ENCODE measurements at regions not wholly inside any gene's neighbourhood (a gene's known extent, or its start where the extent isn't known, plus 50 kb on each side); places are given as distances from the start of the nearest gene placed in this dataset.

- intact Hi-C loops (cut with micrococcal nuclease; ENCODE audit: unreplicated experiment): no loop called here
- Histone ChIP-seq H3K27ac (no peak overlapping the region), H2AFZ (no peak overlapping the region), H3K4me2 (no peak overlapping the region), H3K36me3 (ENCODE audit: low read depth) (no peaks in the 10 kb centered on the region), H3F3A (ENCODE audit: insufficient read depth, low read depth) (no peaks in the 10 kb centered on the region), H3K9me2 (ENCODE audit: insufficient read depth) (peaks cover 4% of the 10 kb centered on the region; the same call in 1 of the 2 replicates), H3K4me3 (no peak overlapping the region), H3K79me2 (ENCODE audit: low read depth) (no peaks in the 10 kb centered on the region), H3K9me3 (ENCODE audit: insufficient read depth, low read depth) (no peaks in the 10 kb centered on the region), H4K20me1 (ENCODE audit: insufficient read depth) (no peaks in the 10 kb centered on the region), H3K4me1 (replicated peaks; ENCODE audit: insufficient read depth) (no peaks in the 10 kb centered on the region), H3K27me3 (ENCODE audit: insufficient read depth, low read depth) (peaks cover 3% of the 10 kb centered on the region)
- no peak for DNase-seq
- CTCF ChIA-PET: no interaction called here
- TF ChIP-seq EZH2 (IDR thresholded peaks at IDR 0.05; ENCODE audit: low read depth) (no peak), CTCF (conservative IDR thresholded peaks at IDR 0.05) (no peak)
- POLR2A ChIA-PET (ENCODE audit: unreplicated experiment): no interaction called here
- no TSS peak for BruUV-seq (replicated peaks)
Observed at GRCh38 chr13:22463089-22463488, 717.7 kb upstream of the SGCG start.

DNA sequence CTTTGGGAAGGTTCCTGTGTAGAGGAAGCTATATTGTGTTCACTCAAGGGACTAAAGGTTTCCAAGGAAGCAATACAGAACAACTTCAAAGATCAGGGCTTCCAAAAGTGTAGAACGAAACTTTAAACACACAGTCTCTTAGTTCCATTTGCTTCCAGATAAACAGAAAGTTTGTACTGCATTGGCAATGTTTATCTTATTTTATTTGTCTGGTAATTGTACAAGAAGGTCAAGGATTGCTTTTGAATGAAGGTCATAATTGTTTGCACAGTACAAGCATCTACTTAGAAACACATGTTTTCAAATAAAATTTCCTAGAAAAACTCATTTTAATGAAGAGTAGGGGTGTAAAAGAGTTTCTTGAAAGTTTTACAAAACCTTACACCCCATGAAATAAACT, 712.7 kb upstream of the SGCG start:
- Histone ChIP-seq H3F3A (ENCODE audit: insufficient read depth, low read depth) (no peaks in the 10 kb centered on the region), H3K27me3 (ENCODE audit: insufficient read depth, low read depth) (peaks cover 17% of the 10 kb centered on the region; the same call in 1 of the 2 replicates), H3K4me3 (no peak overlapping the region), H3K36me3 (ENCODE audit: low read depth) (no peaks in the 10 kb centered on the region; the same call in 1 of the 2 replicates), H3K4me1 (replicated peaks; ENCODE audit: insufficient read depth) (no peaks in the 10 kb centered on the region), H3K9me2 (ENCODE audit: insufficient read depth) (peaks cover 4% of the 10 kb centered on the region; the same call in 1 of the 2 replicates), H2AFZ (no peak overlapping the region), H3K4me2 (no peak overlapping the region), H3K79me2 (ENCODE audit: low read depth) (no peaks in the 10 kb centered on the region), H3K9me3 (ENCODE audit: insufficient read depth, low read depth) (no peaks in the 10 kb centered on the region), H3K27ac (no peak overlapping the region), H4K20me1 (ENCODE audit: insufficient read depth) (no peaks in the 10 kb centered on the region)
- no TSS peak for BruUV-seq (replicated peaks)
- no peak for DNase-seq
- CTCF ChIA-PET: no interaction called here
- intact Hi-C loops (cut with micrococcal nuclease; ENCODE audit: unreplicated experiment): no loop called here
- TF ChIP-seq CTCF (conservative IDR thresholded peaks at IDR 0.05) (no peak), EZH2 (IDR thresholded peaks at IDR 0.05; ENCODE audit: low read depth) (no peak)
- POLR2A ChIA-PET (ENCODE audit: unreplicated experiment): no interaction called here

- no TSS peak for BruUV-seq (replicated peaks)
- Histone ChIP-seq H3K4me1 (replicated peaks; ENCODE audit: insufficient read depth) (no peaks in the 10 kb centered on the region), H3K36me3 (ENCODE audit: low read depth) (no peaks in the 10 kb centered on the region; the same call in 1 of the 2 replicates), H3K9me3 (ENCODE audit: insufficient read depth, low read depth) (no peaks in the 10 kb centered on the region), H3K27ac (no peak overlapping the region), H3K79me2 (ENCODE audit: low read depth) (no peaks in the 10 kb centered on the region), H4K20me1 (ENCODE audit: insufficient read depth) (no peaks in the 10 kb centered on the region), H3F3A (ENCODE audit: insufficient read depth, low read depth) (no peaks in the 10 kb centered on the region), H3K9me2 (ENCODE audit: insufficient read depth) (peaks cover 4% of the 10 kb centered on the region; the same call in 1 of the 2 replicates), H3K4me3 (no peak overlapping the region), H3K4me2 (no peak overlapping the region), H3K27me3 (ENCODE audit: insufficient read depth, low read depth) (peaks cover 17% of the 10 kb centered on the region), H2AFZ (no peak overlapping the region)
- ChIA-PET CTCF (no interaction called here), POLR2A (ENCODE audit: unreplicated experiment) (no interaction called here)
- intact Hi-C loops (cut with micrococcal nuclease; ENCODE audit: unreplicated experiment): no loop called here
- no peak for DNase-seq
- TF ChIP-seq EZH2 (IDR thresholded peaks at IDR 0.05; ENCODE audit: low read depth) (no peak), CTCF (conservative IDR thresholded peaks at IDR 0.05) (no peak)
Observed at GRCh38 chr13:22468824-22469223, 712.0 kb upstream of the SGCG start.
